ENCODE measurements at regions not wholly inside any gene's neighbourhood (a gene's known extent, or its start where the extent isn't known, plus 50 kb on each side); places are given as distances from the start of the nearest gene placed in this dataset.

- Histone ChIP-seq H3K4me1 (ENCODE audit: insufficient read depth, low read length) (no peaks in the 10 kb centered on the region), H3K9me3 (ENCODE audit: insufficient read depth, low read length, severe bottlenecking) (no peaks in the 10 kb centered on the region), H2AFZ (ENCODE audit: low read depth, low read length) (no peak overlapping the region), H3K27me3 (ENCODE audit: insufficient read depth, low read length, poor library complexity) (no peaks in the 10 kb centered on the region), H4K20me1 (ENCODE audit: insufficient read depth, low read length) (no peaks in the 10 kb centered on the region), H3K9ac (ENCODE audit: low read depth, low read length) (no peak overlapping the region), H3K27ac (ENCODE audit: low read length) (no peak overlapping the region), H3K79me2 (ENCODE audit: insufficient read depth, low read length) (no peaks in the 10 kb centered on the region), H3K36me3 (ENCODE audit: insufficient read depth, low read length) (no peaks in the 10 kb centered on the region), H3K4me2 (ENCODE audit: insufficient read depth, low read length) (no peak overlapping the region), H3K4me3 (ENCODE audit: low read depth in 1 of 2, low read length in 2 of 2) (no peak overlapping the region)
- no peak for DNase-seq
- no peak for TF ChIP-seq EZH2 (IDR thresholded peaks at IDR 0.05; ENCODE audit: borderline replicate concordance, low read depth, low read length, severe bottlenecking)
- TF ChIP-seq, protein P1, sequence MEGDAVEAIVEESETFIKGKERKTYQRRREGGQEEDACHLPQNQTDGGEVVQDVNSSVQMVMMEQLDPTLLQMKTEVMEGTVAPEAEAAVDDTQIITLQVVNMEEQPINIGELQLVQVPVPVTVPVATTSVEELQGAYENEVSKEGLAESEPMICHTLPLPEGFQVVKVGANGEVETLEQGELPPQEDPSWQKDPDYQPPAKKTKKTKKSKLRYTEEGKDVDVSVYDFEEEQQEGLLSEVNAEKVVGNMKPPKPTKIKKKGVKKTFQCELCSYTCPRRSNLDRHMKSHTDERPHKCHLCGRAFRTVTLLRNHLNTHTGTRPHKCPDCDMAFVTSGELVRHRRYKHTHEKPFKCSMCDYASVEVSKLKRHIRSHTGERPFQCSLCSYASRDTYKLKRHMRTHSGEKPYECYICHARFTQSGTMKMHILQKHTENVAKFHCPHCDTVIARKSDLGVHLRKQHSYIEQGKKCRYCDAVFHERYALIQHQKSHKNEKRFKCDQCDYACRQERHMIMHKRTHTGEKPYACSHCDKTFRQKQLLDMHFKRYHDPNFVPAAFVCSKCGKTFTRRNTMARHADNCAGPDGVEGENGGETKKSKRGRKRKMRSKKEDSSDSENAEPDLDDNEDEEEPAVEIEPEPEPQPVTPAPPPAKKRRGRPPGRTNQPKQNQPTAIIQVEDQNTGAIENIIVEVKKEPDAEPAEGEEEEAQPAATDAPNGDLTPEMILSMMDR (IDR thresholded peaks at IDR 0.05; ENCODE audit: borderline replicate concordance, extremely low read depth, low read length, poor library complexity, severe bottlenecking) = no peak
- no peak for ATAC-seq (ENCODE audit: insufficient read depth, low read depth)
Measured at GRCh38 chr21:19937619-19938018, 1060.6 kb upstream of the NCAM2 start.

- Histone ChIP-seq H3K4me1 (ENCODE audit: insufficient read depth, low read length) (no peaks in the 10 kb centered on the region), H3K4me2 (ENCODE audit: insufficient read depth, low read length) (no peak overlapping the region), H3K9me3 (ENCODE audit: insufficient read depth, low read length, severe bottlenecking) (no peaks in the 10 kb centered on the region), H3K4me3 (ENCODE audit: low read depth in 1 of 2, low read length in 2 of 2) (no peak overlapping the region), H3K79me2 (ENCODE audit: insufficient read depth, low read length) (no peaks in the 10 kb centered on the region), H4K20me1 (ENCODE audit: insufficient read depth, low read length) (no peaks in the 10 kb centered on the region), H3K36me3 (ENCODE audit: insufficient read depth, low read length) (no peaks in the 10 kb centered on the region), H3K27ac (ENCODE audit: low read length) (no peak overlapping the region), H2AFZ (ENCODE audit: low read depth, low read length) (no peak overlapping the region), H3K27me3 (ENCODE audit: insufficient read depth, low read length, poor library complexity) (no peaks in the 10 kb centered on the region), H3K9ac (ENCODE audit: low read depth, low read length) (no peak overlapping the region)
- TF ChIP-seq, protein P1 (IDR thresholded peaks at IDR 0.05; ENCODE audit: borderline replicate concordance, extremely low read depth, low read length, poor library complexity, severe bottlenecking) = no peak
- TF ChIP-seq EZH2 (IDR thresholded peaks at IDR 0.05; ENCODE audit: borderline replicate concordance, low read depth, low read length, severe bottlenecking) = no peak
- no peak for ATAC-seq (ENCODE audit: insufficient read depth, low read depth)
- no peak for DNase-seq
Measured at GRCh38 chr21:19941626-19942025, 1056.6 kb upstream of the NCAM2 start.

DNA sequence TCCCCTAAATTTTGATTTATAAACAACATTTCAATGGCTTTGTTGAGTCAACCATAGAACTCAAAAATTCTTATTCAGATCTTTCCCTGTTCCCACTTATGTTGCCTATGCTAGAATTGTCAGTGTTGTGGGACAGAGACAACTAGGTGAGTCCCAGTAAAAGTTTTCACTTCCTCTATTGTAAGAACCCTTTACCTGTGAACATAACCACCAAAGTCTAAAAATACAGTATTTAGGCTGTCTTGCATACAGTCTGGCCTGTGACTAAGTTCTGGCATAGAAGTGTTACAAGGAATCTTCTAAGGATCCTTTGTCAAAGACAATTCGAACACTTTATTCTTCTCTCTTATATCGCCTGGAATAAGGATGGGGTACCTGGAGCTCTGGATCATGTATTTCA lies 1047.9 kb upstream of the NCAM2 start:
- H3K27ac ChIP-seq (ENCODE audit: low read length) = no peak overlapping the region
- DNase-seq (no peak), ATAC-seq (ENCODE audit: insufficient read depth, low read depth) (no peak)
- H3K4me3 ChIP-seq (ENCODE audit: low read depth in 1 of 2, low read length in 2 of 2) = no peak overlapping the region
- no peaks in the 10 kb centered on the region for H4K20me1 ChIP-seq (ENCODE audit: insufficient read depth, low read length)
- no peaks in the 10 kb centered on the region for H3K36me3 ChIP-seq (ENCODE audit: insufficient read depth, low read length)
- no peaks in the 10 kb centered on the region for H3K79me2 ChIP-seq (ENCODE audit: insufficient read depth, low read length)
- no peak overlapping the region for H3K4me2 ChIP-seq (ENCODE audit: insufficient read depth, low read length)
- H3K9ac ChIP-seq (ENCODE audit: low read depth, low read length) = no peak overlapping the region
- H2AFZ ChIP-seq (ENCODE audit: low read depth, low read length) = no peak overlapping the region
- no peaks in the 10 kb centered on the region for H3K4me1 ChIP-seq (ENCODE audit: insufficient read depth, low read length)
- no peaks in the 10 kb centered on the region for H3K9me3 ChIP-seq (ENCODE audit: insufficient read depth, low read length, severe bottlenecking)
- no peaks in the 10 kb centered on the region for H3K27me3 ChIP-seq (ENCODE audit: insufficient read depth, low read length, poor library complexity)
- no peak for TF ChIP-seq EZH2 (IDR thresholded peaks at IDR 0.05; ENCODE audit: borderline replicate concordance, low read depth, low read length, severe bottlenecking)
- TF ChIP-seq, protein P1 (IDR thresholded peaks at IDR 0.05; ENCODE audit: borderline replicate concordance, extremely low read depth, low read length, poor library complexity, severe bottlenecking) = no peak

- no peak for DNase-seq
- no peak overlapping the region for H3K27ac ChIP-seq (ENCODE audit: low read length)
- H3K4me3 ChIP-seq (ENCODE audit: low read depth in 1 of 2, low read length in 2 of 2) = no peak overlapping the region
- TF ChIP-seq, protein P1 (IDR thresholded peaks at IDR 0.05; ENCODE audit: borderline replicate concordance, extremely low read depth, low read length, poor library complexity, severe bottlenecking) = no peak
- no peak for TF ChIP-seq EZH2 (IDR thresholded peaks at IDR 0.05; ENCODE audit: borderline replicate concordance, low read depth, low read length, severe bottlenecking)
- no peaks in the 10 kb centered on the region for H3K36me3 ChIP-seq (ENCODE audit: insufficient read depth, low read length)
- no peaks in the 10 kb centered on the region for H3K27me3 ChIP-seq (ENCODE audit: insufficient read depth, low read length, poor library complexity)
- no peak overlapping the region for H3K9ac ChIP-seq (ENCODE audit: low read depth, low read length)
- H3K4me1 ChIP-seq (ENCODE audit: insufficient read depth, low read length) = no peaks in the 10 kb centered on the region
- no peak for ATAC-seq (ENCODE audit: insufficient read depth, low read depth)
- no peak overlapping the region for H2AFZ ChIP-seq (ENCODE audit: low read depth, low read length)
- no peak overlapping the region for H3K4me2 ChIP-seq (ENCODE audit: insufficient read depth, low read length)
- H4K20me1 ChIP-seq (ENCODE audit: insufficient read depth, low read length) = no peaks in the 10 kb centered on the region
- no peaks in the 10 kb centered on the region for H3K79me2 ChIP-seq (ENCODE audit: insufficient read depth, low read length)
- H3K9me3 ChIP-seq (ENCODE audit: insufficient read depth, low read length, severe bottlenecking) = peaks cover 7% of the 10 kb centered on the region
Measured at GRCh38 chr21:19969156-19969555, 1029.1 kb upstream of the NCAM2 start.

Data from DND-41 (cell line).